Gastroesophageal sphincter (tissue), 4 donors: ENCODE measurements at regions not wholly inside any gene's neighbourhood (a gene's known extent, or its start where the extent isn't known, plus 50 kb on each side); places are given as distances from the start of the nearest gene placed in this dataset.

Experiments used
- ATAC-seq: fragments of 150-250 bp; one replicate; pipeline ENCODE4 v1.9.1; 2016; ENCODE audit warnings: mild to moderate bottlenecking, moderate library complexity
- H3K27ac ChIP-seq, 4 donors: fragments of 200-600 bp; sonication (generic) in 3 of 4; 1 replicate in 3 of 4; 2 replicates in 1 of 4; pipeline ENCODE4 v1.5.1; 2016 to 2019
- H3K27me3 ChIP-seq: fragments of 200-600 bp; sonication (generic); one replicate; pipeline ENCODE4 v1.5.1; 2019
- H3K36me3 ChIP-seq, 2 donors: fragments of 200-600 bp; sonication (generic); one replicate each; pipeline ENCODE4 v1.5.1; 2019; ENCODE audit warnings: control low read depth in 1 of 2
- H3K4me1 ChIP-seq, 3 donors: fragments of 200-600 bp; sonication (generic); 1 replicate in 2 of 3; 2 replicates in 1 of 3; pipeline ENCODE4 v1.5.1; 2016 to 2019; ENCODE audit warnings: control low read depth in 2 of 3
- H3K4me3 ChIP-seq, 2 donors: fragments of 200-600 bp; sonication (generic); one replicate each; pipeline ENCODE4 v1.5.1; 2019; ENCODE audit warnings: mild to moderate bottlenecking in 1 of 2, moderate library complexity in 1 of 2
- H3K9me3 ChIP-seq, 3 donors: fragments of 200-600 bp; sonication (generic); one replicate each; pipeline ENCODE4 v1.5.1; 2017 to 2019; ENCODE audit warnings: control low read depth in 2 of 3
- CTCF ChIP-seq, 4 experiments: fragments of 200-600 bp in 2 of 4; fragments of 450-650 bp in 2 of 4; sonication (generic) in 1 of 4; IDR thresholded peaks; one replicate each; pipeline ENCODE4 v1.5.1; 2017 to 2019; ENCODE audit warnings: antibody characterized with exemption in 4 of 4, mild to moderate bottlenecking in 2 of 4, moderate library complexity in 2 of 4
- EP300 ChIP-seq: sonication (generic); formaldehyde crosslinking; IDR thresholded peaks from one replicate; pipeline ENCODE4 v1.6.1; 2017; ENCODE audit warnings: antibody characterized with exemption, mild to moderate bottlenecking
- POLR2A ChIP-seq, 2 donors: fragments of 450-650 bp; IDR thresholded peaks; one replicate each; pipeline ENCODE4 v1.6.1; 2017; ENCODE audit warnings: antibody characterized with exemption in 2 of 2, mild to moderate bottlenecking in 2 of 2, moderate library complexity in 1 of 2
- POLR2AphosphoS5 ChIP-seq: sonication (generic); formaldehyde crosslinking; IDR thresholded peaks from one replicate; pipeline ENCODE4 v1.6.1; 2017; ENCODE audit warnings: antibody characterized with exemption
- WGBS, 2 donors: methylation state at CpG; one replicate each; pipeline ENCODE4 v1.1.5; 2018; ENCODE audit warnings: low coverage in 1 of 2; 5-methylcytosine and 5-hydroxymethylcytosine counted together

DNA sequence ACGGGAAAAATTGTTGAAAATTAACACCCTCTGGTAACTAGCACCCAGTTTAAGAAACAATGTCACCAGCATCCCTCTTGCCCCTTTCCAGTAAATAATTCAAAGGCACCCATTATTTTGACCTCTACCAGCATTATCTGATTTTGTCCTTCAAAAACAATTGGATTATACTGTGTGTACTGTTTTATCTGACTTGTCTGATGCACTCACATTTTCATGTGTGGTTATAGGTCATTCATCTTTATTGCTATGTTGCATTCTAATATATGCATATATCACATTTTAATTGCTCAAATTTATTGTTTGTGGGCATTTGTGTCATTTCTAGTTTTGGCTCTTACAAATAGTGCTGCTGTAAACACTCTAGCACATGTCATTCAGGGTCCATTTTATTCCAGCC, 260.9 kb upstream of the PRDM1 start:
- no peaks in the 10 kb centered on the region for H3K36me3 ChIP-seq
- ATAC-seq: no peak
- H3K4me1 ChIP-seq: no peaks in the 10 kb centered on the region
- no peaks in the 10 kb centered on the region for H3K27me3 ChIP-seq
- H3K27ac ChIP-seq: no peak overlapping the region
- 73 to 78% methylated on average over 1 of the region's 1 CpG for WGBS, 2 donors
- no peak overlapping the region for H3K4me3 ChIP-seq
- TF ChIP-seq POLR2A (IDR thresholded peaks at IDR 0.05): no peak
- no peak for TF ChIP-seq EP300
- no peak for TF ChIP-seq POLR2AphosphoS5
- no peaks in the 10 kb centered on the region for H3K9me3 ChIP-seq

- no peaks in the 10 kb centered on the region for H3K9me3 ChIP-seq
- H3K4me1 ChIP-seq: no peaks in the 10 kb centered on the region
- 78% methylated on average over 1 of the region's 1 CpG; no CpG with 5 or more reads in 1 of the 2 donors for WGBS, 2 donors
- no peak for ATAC-seq
- no peak overlapping the region for H3K27ac ChIP-seq
- H3K4me3 ChIP-seq: no peak overlapping the region
- TF ChIP-seq CTCF (IDR thresholded peaks at IDR 0.05) (no peak), EP300 (no peak), POLR2AphosphoS5 (no peak), POLR2A (IDR thresholded peaks at IDR 0.05) (no peak)
- H3K36me3 ChIP-seq: no peaks in the 10 kb centered on the region
- no peaks in the 10 kb centered on the region for H3K27me3 ChIP-seq
These were observed 261.4 kb upstream of the PRDM1 start for GRCh38 chr6:105824732-105825131.

DNA sequence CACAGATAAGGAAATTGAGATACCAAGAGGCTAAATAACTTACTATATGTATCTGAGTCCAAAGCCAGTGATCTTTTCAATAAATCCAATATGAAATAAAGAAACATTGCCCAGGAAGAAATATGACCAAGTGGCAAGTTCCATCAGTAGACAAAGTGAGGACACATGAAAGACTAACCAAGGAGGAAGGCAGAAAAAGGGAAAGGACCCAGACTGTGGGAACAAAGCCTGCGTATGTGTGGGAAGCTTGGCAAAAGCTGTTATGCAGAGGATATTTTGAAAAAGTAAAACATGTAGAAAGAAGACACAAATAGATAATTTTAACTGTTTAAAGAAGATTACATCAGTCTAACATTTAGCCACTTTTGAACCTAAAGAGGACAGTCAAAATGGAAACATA, 264.4 kb upstream of the PRDM1 start:
- Histone ChIP-seq H3K27ac (no peak overlapping the region), H3K9me3 (no peaks in the 10 kb centered on the region), H3K4me3 (no peak overlapping the region), H3K27me3 (no peaks in the 10 kb centered on the region), H3K4me1 (no peaks in the 10 kb centered on the region), H3K36me3 (no peaks in the 10 kb centered on the region)
- no peak for TF ChIP-seq EP300
- no peak for TF ChIP-seq POLR2AphosphoS5
- TF ChIP-seq POLR2A (IDR thresholded peaks at IDR 0.05): no peak
- TF ChIP-seq CTCF (IDR thresholded peaks at IDR 0.05): no peak
- WGBS, 2 donors: 78 to 88% methylated on average over 1 of the region's 1 CpG
- ATAC-seq: no peak

GRCh38 chr6:105821027-105821426, 265.1 kb upstream of the PRDM1 start:
- ATAC-seq: no peak
- Histone ChIP-seq H3K4me1 (no peaks in the 10 kb centered on the region), H3K9me3 (no peaks in the 10 kb centered on the region), H3K4me3 (no peak overlapping the region), H3K27me3 (no peaks in the 10 kb centered on the region), H3K27ac (no peak overlapping the region), H3K36me3 (no peaks in the 10 kb centered on the region)
- 34 to 46% methylated on average over 2 of the region's 2 CpGs for WGBS, 2 donors
- TF ChIP-seq EP300: no peak
- TF ChIP-seq POLR2A (IDR thresholded peaks at IDR 0.05): no peak
- no peak for TF ChIP-seq POLR2AphosphoS5
- TF ChIP-seq CTCF (IDR thresholded peaks at IDR 0.05): no peak

GRCh38 chr6:105819745-105820144, 266.4 kb upstream of the PRDM1 start:
- Histone ChIP-seq H3K27me3 (no peaks in the 10 kb centered on the region), H3K36me3 (no peaks in the 10 kb centered on the region), H3K9me3 (no peaks in the 10 kb centered on the region), H3K4me3 (no peak overlapping the region), H3K4me1 (no peaks in the 10 kb centered on the region), H3K27ac (no peak overlapping the region)
- 53 to 83% methylated on average over 2 of the region's 2 CpGs for WGBS, 2 donors
- no peak for ATAC-seq
- TF ChIP-seq EP300: no peak
- TF ChIP-seq POLR2A (IDR thresholded peaks at IDR 0.05): no peak
- no peak for TF ChIP-seq POLR2AphosphoS5
- no peak for TF ChIP-seq CTCF (IDR thresholded peaks at IDR 0.05)
